ENCODE measurements at regions not wholly inside any gene's neighbourhood (a gene's known extent, or its start where the extent isn't known, plus 50 kb on each side); places are given as distances from the start of the nearest gene placed in this dataset.

- TF ChIP-seq, protein P1, sequence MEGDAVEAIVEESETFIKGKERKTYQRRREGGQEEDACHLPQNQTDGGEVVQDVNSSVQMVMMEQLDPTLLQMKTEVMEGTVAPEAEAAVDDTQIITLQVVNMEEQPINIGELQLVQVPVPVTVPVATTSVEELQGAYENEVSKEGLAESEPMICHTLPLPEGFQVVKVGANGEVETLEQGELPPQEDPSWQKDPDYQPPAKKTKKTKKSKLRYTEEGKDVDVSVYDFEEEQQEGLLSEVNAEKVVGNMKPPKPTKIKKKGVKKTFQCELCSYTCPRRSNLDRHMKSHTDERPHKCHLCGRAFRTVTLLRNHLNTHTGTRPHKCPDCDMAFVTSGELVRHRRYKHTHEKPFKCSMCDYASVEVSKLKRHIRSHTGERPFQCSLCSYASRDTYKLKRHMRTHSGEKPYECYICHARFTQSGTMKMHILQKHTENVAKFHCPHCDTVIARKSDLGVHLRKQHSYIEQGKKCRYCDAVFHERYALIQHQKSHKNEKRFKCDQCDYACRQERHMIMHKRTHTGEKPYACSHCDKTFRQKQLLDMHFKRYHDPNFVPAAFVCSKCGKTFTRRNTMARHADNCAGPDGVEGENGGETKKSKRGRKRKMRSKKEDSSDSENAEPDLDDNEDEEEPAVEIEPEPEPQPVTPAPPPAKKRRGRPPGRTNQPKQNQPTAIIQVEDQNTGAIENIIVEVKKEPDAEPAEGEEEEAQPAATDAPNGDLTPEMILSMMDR (IDR thresholded peaks at IDR 0.05) = no peak
- TF ChIP-seq ELK1 (IDR thresholded peaks at IDR 0.05; ENCODE audit: low read depth, low read length) (no peak), POLR2A (IDR thresholded peaks at IDR 0.05; ENCODE audit: low read length) (no peak), RCOR1 (IDR thresholded peaks at IDR 0.05; ENCODE audit: low read depth, low read length) (no peak)
Observed at GRCh38 chr2:104741860-104742259, 112.1 kb upstream of the POU3F3 start.
